Activated CD4-positive, alpha-beta T cell treated with anti-CD3 and anti-CD28 coated beads, Interleukin-2, amount 50 U/mL, for 48 hours (primary cell): ENCODE measurements at regions not wholly inside any gene's neighbourhood (a gene's known extent, or its start where the extent isn't known, plus 50 kb on each side); places are given as distances from the start of the nearest gene placed in this dataset.

Experiments
- DNase-seq, 2 experiments: peaks; one replicate each; pipeline ENCODE4 v3.0.0-alpha.2; 2020

DNA sequence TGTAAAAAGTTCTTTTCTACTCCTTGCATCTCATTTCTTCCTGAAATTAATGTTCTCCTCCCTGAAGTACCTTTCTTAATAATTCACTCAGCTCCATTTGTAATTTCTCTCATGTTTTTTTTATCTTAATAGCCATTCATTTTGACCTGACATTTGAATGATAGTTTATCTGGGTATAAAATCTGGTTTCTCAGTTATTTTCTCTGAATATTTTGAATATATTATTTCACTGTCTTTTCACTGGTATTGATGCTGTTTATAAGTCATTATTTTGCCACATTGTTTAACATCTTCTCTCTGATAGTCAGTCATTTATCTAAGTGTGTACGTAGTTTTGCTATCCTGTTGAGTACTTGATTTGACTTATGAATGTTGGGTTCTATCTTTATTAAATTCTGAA lies 68.8 kb upstream of the ARHGAP18 start:
- DNase-seq, result no peak

DNA sequence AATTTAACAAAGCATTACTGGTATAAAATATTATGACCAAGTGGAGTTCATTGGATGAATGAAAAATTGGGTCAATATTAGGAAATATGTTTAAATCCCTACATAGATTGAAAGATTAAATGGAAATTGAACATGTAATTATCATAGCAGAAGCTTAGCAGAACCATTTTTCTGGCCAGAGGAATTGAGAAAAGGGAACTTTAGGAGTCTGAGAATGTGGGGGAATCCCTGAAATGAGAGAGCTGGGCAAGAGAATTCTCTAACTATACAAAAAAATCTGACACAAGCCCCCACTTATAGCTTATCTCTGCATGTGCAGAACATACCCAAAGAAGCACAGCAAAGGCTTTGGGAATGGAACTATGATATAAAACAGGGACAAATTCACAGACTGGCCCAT lies 67.4 kb upstream of the ARHGAP18 start:
- DNase-seq, result no peak

DNA sequence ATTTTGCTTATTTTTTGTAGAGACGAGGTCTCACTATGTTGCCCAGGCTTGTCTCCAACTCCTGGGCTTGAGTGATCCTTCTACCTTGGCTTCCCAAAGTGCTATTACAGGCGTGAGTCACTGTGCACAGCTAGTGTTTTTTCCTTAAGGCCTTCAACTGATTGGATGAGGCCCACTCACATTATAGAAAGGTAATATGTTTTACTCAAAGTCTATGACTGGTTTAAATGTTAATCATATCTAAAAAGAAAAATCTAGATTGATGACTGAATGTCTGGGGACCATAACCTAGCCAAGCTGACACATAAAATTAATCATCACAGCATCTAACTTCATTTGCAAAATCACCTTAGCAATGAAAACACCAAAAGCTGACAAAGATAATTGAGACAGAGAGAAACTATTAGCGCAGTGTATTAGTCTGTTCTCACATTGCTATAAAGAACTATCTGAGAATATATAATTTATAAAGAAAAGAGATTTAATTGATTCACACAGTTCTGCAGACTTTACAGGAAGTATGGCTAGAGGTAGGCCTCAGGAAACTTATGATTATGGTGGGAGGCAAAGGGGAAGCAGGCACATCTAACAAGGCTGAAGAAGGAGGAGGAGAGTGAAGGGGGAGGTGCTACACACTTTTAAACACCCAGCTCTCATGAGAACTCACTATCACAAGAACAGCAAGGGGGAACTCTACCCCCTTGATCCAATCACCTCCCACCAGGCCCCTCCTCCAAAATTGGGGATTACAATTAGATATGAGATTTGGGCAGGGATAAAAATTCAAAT lies 66.8 kb upstream of the ARHGAP18 start:
- DNase-seq, result no peak

DNA sequence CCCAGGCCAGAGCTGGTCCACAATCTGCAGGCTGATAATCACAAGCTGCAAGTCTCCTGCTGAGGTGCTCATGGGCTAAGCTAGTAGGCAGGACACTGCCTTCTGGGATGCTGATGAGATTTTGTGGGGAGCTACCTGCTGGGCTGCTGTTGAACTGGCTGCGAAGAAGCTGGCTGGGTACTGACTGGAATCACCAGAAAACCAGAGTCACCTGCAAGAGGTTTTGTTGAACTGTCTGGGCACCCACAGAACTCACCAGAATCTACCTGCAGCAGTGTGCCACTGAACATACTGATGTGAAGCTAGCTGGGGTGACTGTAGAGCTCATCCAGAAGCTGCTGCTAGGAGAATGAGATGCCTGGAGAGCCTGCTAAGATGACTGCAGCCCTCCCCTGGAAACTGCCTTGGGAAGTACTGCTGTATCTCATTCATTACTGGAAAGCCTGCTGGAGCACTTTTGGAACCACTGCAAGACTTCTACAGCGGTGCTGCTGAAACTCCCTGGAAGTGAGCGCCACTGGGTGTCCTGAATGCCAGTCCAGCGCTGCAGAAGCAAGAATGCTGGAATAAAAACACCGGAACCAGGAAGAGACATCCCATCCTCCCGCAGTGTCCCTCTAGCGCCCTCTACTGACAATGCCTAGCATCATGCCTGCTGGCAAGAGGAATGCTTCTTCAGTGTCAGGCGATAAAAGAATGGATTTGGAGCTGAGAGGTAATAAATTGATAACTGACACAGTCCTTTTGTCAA lies 64.9 kb upstream of the ARHGAP18 start:
- DNase-seq, result peak; percentile 65 to 67

DNA sequence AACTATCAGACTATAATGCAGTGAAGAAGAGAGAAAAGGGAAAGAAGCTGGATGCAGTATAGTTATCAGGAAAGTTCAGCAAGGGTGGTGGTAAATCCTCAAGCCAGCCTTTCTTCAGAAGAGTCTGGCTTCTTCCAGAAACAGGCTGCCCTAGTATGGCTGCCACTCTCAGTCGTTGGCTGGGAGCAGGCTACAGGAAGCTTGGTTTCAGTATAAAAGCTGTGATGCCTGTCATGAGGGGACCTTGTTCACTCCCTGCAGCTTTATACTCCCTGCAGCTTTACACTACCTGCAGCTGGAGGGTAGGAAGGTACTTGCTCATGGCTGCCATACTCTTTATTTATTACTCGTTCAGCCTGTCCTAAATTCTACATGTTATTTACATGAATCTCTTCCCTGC lies 63.3 kb upstream of the ARHGAP18 start:
- DNase-seq, result no peak

DNA sequence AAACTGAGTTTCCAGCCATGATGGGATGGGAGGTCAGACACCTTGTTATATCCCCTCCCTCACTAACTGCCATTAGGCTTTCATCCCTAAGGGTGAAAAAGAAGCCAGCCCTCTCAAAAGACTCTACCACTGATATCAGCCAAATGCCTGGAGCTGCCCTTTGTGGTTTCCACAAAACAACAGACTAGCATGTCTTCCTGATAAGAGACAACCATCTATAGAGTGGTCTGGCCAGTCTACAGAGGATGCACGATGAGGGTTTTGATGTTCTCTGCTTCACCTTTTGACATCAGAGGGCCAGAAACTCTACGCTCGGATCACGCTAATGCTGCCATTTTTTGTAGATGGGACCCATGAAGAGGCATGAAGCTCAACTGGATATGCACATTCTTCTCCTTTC lies 61.7 kb upstream of the ARHGAP18 start:
- no peak for DNase-seq

DNA sequence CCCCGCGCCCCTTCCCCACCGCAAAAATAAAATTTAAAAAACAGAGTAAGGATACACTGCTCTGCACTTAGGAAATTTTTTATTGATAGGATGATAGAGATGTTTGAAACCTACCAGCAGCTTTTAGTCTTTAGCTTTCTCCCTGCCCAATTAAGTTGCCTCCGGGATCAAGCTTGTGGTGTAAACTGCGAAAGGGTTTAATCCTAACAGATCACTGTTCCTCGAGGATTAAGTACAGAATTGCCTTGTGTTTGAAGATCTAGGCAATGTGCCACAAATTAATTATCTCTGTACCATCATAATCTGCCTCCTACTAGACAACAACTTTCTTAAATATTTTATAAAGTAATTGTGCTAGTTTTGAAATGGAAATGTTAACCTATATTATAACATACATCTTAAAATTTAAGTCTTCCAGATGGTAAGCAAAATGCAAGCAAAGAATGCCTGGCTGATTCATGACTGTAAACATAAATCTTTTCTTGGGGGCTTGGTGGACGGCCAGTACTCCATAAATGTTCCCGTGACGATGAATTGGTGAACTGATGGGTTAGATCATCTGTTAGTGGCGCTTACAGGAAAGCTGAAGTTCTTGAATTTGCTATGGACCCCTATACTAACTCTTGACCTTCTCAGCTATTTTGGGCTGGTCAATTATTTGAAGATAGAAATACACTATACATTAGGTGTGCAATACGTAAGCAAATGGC lies 58.0 kb upstream of the ARHGAP18 start:
- DNase-seq, result no peak

DNA sequence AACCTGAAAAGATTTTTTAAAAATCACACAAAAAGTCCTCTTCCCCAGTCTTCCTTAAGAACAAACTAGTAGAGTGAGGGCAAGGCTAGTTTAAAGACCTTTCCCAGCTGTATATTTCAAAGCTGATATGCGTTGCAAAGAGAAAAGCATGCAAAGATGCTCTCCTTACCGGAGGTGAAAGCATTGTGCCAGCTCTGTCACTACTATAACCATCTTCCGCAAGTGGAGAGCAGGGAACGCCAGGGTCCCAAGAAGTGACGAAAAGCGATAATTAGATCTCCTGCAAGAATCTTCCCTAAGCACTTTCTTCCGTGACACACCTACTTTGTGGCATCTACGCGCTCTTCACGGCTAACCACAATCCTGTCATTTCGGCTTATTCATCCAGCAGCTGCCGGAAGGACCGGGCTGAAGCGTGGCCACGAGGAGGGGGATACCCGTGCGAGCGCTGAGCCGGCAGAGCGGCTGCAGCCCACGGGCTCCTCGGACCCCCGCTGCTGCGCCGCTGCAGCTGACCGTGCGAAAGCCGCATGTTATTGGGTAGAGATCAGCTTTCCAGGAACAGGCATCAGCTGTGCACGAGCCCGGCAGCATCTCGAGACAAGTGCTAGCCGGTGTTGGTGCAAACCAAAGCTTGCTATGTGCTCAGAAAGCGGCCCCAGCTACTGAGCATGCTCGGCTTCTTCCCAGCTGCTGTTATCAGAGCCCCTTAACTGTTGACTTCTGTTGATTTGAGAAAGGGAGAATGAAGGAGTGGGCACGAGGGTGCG lies 57.2 kb upstream of the ARHGAP18 start:
- peak; percentile 63 to 72 for DNase-seq

DNA sequence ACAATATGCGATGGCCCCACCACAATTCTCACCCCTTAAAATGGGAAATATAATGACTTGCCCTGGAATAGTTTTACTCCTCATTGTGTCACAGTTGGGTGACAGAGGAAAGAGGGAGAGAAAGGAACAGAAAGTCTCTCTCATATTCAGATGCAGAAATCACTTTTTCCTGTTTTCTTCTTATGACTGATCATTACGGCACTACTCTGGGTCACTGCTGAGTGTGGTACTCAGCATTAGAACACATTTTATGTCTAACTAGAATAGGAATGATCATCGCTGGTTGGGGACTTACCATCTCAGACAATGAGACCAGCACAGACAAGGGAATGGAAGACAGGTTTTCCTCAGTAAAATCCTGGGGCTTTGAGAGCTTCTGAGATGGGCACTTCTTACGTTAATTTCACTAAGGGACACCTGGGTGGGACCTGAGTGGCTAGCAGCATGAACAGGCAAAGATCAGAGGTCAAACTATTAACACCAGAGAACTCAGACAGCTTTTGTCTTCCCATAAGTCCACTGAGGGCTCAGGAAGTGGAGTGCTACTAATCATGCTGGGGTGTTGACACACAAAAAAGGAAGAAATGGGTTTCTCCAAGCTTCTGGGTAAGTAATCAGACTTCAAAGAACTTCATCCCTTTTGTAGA lies 54.9 kb upstream of the ARHGAP18 start:
- no peak for DNase-seq

DNA sequence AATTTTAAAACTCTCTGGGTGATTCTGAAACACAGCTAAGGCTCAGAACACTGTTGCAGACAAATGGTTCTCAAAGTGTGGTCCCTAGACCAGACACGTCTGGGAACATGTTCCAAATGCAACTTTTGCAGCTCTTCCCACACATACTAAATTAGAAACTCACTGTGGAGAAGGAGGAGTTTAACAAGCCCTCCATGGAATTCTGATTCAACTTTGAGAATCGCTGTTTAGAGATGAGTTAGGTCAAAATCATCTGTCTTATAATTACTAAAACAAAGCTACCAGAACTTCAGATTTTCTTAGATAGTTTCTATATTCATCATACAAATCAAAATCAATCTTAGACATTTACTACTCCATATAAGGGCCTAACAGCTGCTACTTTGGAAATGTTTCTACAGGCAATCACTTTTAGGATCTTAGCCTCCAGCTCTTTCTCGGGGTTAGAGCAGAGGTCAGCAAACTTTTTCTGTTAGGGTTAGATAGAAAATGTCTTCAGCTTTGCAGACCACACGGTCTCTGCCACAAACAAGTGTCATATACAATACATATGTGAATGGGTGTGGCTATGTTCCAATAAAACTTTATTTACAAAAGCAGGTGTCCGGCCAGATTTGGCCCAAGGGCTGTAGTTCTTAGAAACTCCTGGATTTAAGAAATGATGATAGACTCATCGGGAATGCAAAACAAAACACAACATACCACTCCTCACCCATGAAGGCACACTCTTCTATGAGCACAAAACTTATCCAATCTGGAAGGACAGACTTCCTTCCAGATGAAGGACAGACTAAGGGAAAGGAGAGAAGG lies 50.0 kb upstream of the ARHGAP18 start:
- no peak for DNase-seq
